K562 (cell line): ENCODE measurements at regions not wholly inside any gene's neighbourhood (a gene's known extent, or its start where the extent isn't known, plus 50 kb on each side); places are given as distances from the start of the nearest gene placed in this dataset.

Source experiments
- AFF4 ChIP-seq: sonication (generic); formaldehyde crosslinking; IDR thresholded peaks from 2 replicates; pipeline ENCODE4 v1.8.0; 2023; ENCODE audit warnings: mild to moderate bottlenecking, missing genetic modification reagents
- HNRNPL ChIP-seq: fragments of 200-400 bp; formaldehyde crosslinking; IDR thresholded peaks from 2 replicates; pipeline ENCODE4 v1.6.1; 2017; ENCODE audit warnings: low read depth, mild to moderate bottlenecking, low read length
- ZNF449 ChIP-seq: fragments of 250-450 bp; sonication (Bioruptor Pico); IDR thresholded peaks from 2 replicates; pipeline ENCODE4 v1.8.0; 2022; ENCODE audit warnings: moderate library complexity, mild to moderate bottlenecking, inconsistent platforms

DNA sequence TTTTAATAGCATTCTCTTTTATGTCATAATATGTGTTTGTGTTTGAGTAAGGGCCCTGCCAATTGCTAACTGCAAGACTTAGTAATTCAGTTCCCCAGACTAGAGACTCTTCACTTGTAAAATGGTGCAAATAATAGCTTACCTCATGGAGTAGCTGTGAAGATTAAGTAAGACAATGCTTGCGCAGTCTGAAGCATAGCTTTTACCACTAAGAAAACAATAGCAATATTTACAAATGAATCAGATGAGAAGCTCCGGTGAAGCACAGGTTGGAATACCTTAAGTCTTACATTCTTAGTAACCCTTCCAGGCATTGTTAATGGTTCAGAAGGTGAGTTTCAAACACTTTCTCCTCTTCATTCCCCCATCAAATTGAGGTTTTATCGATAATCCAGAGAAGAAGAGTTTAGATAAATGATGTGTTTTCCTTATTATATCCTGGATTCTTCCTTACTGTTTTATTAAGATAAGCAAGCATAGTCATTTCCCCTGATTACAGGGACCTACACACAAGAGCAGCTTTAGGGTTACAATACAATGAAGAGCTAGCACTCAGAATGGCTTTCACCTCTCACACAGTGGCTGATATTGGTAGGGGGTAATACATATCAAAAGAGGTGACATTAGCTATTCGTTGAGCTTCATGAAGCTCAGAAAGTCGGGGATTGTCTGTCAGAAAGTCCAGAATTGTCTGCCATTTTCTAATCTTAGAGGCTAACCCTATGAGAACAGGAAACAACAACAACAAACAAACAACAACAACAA, 96.4 kb upstream of the EDIL3 start:
- TF ChIP-seq HNRNPL (no peak), ZNF449 (CRISPR knock-in tag) (no peak), AFF4 (no peak)
